ENCODE measurements at regions not wholly inside any gene's neighbourhood (a gene's known extent, or its start where the extent isn't known, plus 50 kb on each side); places are given as distances from the start of the nearest gene placed in this dataset.

DNA sequence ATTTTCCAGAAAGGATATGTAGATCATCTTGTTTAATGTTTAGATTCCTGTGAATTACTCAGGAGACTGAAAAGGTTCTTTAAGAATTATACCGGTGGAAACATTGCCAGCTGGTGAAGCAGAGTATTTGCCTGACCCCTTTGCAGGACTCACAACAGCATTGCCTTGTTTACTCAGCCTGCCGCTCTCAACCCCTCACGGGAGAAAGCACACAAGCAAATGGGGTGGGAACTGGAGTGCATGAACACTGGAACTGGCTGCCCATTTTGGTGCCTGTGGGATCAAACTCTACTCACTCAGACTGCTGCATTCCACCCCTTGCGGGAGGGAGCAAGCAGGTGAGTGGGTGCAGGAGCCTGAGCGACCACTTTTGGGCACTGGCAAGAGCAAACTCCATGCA lies 804.7 kb upstream of the SLITRK1 start:
- TF ChIP-seq, protein P1, sequence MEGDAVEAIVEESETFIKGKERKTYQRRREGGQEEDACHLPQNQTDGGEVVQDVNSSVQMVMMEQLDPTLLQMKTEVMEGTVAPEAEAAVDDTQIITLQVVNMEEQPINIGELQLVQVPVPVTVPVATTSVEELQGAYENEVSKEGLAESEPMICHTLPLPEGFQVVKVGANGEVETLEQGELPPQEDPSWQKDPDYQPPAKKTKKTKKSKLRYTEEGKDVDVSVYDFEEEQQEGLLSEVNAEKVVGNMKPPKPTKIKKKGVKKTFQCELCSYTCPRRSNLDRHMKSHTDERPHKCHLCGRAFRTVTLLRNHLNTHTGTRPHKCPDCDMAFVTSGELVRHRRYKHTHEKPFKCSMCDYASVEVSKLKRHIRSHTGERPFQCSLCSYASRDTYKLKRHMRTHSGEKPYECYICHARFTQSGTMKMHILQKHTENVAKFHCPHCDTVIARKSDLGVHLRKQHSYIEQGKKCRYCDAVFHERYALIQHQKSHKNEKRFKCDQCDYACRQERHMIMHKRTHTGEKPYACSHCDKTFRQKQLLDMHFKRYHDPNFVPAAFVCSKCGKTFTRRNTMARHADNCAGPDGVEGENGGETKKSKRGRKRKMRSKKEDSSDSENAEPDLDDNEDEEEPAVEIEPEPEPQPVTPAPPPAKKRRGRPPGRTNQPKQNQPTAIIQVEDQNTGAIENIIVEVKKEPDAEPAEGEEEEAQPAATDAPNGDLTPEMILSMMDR (IDR thresholded peaks at IDR 0.05), result no peak
- TF ChIP-seq POLR2A (IDR thresholded peaks at IDR 0.05), result no peak

Measured in tibial nerve (tissue), 3 donors.